ENCODE measurements at regions not wholly inside any gene's neighbourhood (a gene's known extent, or its start where the extent isn't known, plus 50 kb on each side); places are given as distances from the start of the nearest gene placed in this dataset.
"Not testable (repeated sequence)": the region's sequence is repeated elsewhere in the genome, so short reads cannot be mapped to it uniquely, and the experiment has no call there.

GRCh38 chr4:154982187-154983047, 201.3 kb downstream of the RBM46 start:
- peak; percentile 71 for DNase-seq (ENCODE audit: low spot score)

DNA sequence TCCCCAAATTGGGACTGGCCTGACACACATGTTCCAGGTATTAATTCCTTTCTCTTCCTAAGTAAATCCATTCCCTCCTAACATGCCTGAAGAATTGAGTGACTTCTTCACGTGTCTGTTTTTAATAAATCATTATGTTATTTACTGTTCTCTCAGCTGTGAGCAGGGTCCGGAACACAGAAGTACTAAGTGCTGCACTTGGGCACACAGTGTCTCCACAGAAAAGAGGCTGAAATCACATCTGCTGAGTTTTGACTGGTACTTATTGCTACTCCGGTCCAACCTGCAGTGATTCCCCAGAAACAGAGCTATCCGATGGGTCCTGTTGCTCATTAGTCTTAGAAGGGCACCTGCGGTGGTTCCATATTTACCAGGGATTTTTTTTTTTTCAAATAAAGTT, 202.6 kb downstream of the RBM46 start:
- DNase-seq (ENCODE audit: low spot score), result no peak

DNA sequence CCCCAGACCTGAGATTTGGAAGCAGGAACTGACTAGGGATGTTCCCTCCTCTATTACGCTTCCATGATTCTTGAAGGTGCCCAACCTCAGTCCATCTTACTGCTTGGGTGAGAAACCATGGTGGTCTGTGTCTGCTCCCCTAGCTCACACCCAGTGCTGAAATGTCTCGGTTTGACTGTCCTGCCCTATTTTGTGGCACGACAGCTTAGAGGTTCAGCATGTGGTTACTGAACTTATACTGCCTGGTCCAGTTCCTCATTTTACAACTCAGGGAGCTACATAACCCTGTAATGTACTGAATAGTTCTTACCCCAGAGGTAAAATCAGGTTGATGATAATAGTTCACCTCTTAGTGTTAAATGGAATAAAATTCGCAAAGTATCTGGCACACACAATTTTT, 203.1 kb downstream of the RBM46 start:
- DNase-seq (ENCODE audit: low spot score), result no peak

DNA sequence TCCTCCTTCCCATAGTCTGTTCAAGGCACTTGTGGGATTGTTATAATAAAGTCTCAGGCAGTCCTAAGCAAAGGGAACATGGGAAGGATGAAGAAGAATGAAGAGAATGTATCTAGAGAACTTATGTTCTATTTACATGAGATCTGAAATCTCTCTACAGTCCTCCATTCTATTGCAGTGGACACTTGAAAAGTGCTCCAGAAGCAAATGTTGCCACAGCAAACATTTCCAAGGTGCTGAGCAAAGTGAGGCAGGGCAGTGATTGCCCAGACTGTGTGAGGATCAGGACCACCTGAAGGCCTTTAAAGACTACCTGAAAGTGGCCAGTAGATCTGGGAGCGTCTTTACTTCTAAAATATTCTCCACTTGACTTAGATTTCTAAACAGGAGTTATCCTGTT, 203.5 kb downstream of the RBM46 start:
- no peak for DNase-seq (ENCODE audit: low spot score)

DNA sequence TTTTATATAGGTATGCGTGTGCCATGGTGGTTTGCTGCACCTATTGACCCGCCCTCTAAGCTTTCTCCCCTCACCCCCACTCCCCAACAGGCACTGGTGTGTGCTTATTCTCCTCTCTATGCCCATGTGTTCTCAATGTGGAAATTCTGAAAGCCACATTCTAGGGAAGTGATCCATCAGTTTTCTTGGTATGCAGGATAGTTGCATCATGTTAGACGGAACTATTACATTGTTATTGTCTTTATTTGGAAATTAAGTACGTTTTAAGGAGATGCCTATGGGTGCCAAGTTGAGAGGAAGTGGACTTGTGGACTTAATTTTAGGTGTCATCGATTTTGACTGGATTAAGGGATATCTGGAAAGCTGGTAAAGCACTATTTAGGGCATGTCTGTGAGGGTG, 204.6 kb downstream of the RBM46 start:
- no peak for DNase-seq (ENCODE audit: low spot score)

GRCh38 chr4:154988511-154988910, 207.4 kb downstream of the RBM46 start:
- DNase-seq (ENCODE audit: low spot score), result no peak

DNA sequence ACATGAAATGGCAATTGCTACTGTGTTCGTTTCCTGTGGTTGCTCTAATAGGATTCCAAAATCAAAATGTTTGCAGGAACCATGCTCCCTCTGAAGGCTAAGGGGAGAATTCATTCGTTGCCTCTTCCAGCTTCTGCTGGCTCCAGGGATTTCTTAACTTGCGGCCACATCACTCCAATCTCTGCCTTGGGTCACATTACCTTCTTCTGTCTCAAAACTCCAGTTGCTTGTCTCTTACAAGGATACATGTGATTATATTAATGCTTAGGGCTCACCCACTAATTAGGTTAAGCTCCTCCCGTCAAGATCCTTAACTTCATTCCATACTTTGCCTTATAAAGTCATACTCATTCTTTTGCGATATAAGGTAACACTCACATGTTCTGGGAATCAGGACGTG, 208.4 kb downstream of the RBM46 start:
- peak; percentile 84 for DNase-seq (ENCODE audit: low spot score)

DNA sequence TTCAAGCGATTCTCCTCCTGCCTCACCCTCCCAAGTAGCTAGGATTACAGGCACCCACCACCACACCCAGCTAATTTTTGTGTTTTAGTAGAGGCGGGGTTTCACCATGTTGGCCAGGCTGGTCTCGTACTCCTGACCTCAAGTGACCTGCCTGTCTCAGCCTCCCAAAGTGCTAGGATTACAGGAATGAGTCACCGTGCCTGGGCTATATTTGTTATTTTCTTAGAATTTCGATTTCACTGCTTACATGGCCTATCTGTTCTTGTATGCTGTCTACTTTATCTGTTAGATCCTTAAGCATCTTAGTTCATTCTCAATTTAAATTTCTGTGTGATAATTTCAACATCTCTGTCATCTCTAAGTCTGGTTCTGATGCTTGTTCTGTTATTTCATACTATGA, 210.6 kb upstream of the NPY2R start:
- not testable (repeated sequence) for DNase-seq (ENCODE audit: low spot score)

- no peak for DNase-seq (ENCODE audit: low spot score)
Measured at GRCh38 chr4:154998284-154998683, 210.2 kb upstream of the NPY2R start.

- no peak for DNase-seq (ENCODE audit: low spot score)
Measured at GRCh38 chr4:154998773-154999172, 209.7 kb upstream of the NPY2R start.

GRCh38 chr4:154999950-155000578, 208.4 kb upstream of the NPY2R start:
- no peak for DNase-seq (ENCODE audit: low spot score)

- DNase-seq (ENCODE audit: low spot score), result no peak
Measured at GRCh38 chr4:155001251-155001650, 207.2 kb upstream of the NPY2R start.

GRCh38 chr4:155005395-155006090, 202.9 kb upstream of the NPY2R start:
- no peak for DNase-seq (ENCODE audit: low spot score)

DNA sequence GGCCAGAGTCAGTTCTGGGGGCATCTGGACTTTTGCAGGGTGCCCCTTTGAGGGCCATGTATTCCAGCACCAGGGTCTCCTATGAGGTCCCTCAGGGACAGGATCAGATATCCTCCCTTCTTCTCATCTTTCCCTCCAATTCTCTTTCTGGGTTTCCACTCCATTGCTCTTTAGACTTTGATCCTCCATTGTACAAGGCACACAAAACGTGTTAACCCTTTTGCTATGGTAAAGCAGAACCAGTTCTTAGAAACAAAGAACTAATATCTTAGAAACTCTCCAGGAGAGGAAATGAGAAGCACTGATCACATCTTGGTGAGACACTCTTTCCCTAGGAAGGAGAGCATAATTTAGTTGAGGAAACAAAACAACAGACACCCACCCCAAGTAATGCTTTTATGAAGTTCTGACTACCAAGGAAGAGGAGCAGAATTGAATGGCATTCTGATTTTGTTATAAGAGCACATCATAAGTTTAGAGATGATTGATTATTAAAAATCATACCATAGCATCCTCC, 200.7 kb upstream of the NPY2R start:
- no peak for DNase-seq (ENCODE audit: low spot score)

DNA sequence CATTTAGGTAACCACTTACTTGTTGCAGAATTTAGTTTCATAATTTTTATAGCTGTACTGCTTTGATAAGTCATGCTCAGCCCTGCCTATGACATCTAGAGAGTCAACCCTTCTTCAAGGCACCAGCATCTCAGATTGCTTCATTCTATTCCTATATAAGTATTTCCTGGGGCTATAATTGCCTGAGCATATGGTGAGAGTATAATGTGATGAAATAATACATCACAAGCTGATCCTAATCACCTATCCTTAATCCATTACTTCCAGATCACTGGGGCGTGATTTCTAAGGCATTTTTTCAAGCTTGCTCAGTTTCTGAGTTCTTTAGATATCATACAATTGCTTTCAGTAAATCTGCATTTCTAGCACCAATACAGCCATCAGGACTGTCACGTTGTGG, 200.0 kb upstream of the NPY2R start:
- DNase-seq (ENCODE audit: low spot score), result no peak

- DNase-seq (ENCODE audit: low spot score), result no peak
Measured at GRCh38 chr4:155009288-155009687, 199.1 kb upstream of the NPY2R start.

DNA sequence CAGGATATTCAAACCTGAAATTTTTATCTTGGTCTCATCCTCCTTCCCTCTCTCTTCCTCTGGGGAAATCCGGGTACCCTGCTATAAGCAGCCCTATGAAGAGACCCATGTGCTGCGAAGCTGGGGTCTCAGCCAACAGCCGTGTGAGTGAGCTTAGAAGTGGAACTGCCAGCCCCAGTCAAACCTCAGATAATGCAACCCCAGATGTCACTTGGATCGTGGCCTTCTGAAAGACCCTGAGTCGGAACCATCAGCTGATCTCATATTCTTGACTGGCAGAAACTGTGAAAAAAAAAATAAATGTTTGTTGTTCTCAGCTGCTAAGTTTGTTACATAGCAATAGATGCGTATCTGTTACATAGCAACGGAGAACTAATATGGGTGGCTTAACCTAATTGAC, 198.1 kb upstream of the NPY2R start:
- DNase-seq (ENCODE audit: low spot score), result no peak

GRCh38 chr4:155011163-155011780, 197.2 kb upstream of the NPY2R start:
- no peak for DNase-seq (ENCODE audit: low spot score)

- no peak for DNase-seq (ENCODE audit: low spot score)
Measured at GRCh38 chr4:155012469-155012868, 196.0 kb upstream of the NPY2R start.

- no peak for DNase-seq (ENCODE audit: low spot score)
Measured at GRCh38 chr4:155017426-155017825, 191.0 kb upstream of the NPY2R start.

DNA sequence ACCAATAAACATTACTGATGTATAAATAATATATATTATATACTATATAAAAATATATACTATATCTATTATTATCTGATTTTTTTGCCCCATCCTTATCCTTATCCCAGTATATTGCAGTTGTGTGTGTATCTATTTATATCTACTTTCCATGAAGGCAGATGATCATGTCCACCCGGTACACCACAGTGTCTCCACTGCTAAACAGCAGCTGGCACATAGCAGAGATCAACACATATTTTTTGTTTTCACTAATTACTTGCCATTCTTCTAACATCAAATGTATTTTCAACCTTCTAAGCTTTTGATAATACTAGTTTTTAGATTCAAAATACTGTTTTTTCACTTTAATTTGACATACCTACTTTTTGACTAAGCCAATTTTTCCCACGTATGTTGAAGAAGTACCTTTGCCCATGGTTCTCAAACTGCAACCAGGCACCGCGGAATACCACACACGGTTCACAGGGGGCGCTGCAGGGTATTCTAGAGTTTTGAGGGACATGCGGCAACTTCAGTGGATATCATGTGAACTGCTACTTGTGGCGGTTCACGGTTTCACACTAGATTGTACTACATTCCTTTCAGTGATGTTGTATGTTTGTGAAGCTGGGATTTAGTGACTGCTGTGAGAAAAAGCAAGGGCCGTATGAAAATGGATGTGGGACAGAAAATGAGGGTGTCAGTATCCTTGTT, 182.5 kb upstream of the NPY2R start:
- DNase-seq (ENCODE audit: low spot score), result no peak

All from SK-N-DZ (cell line).